Loucy (cell line): ENCODE measurements at regions not wholly inside any gene's neighbourhood (a gene's known extent, or its start where the extent isn't known, plus 50 kb on each side); places are given as distances from the start of the nearest gene placed in this dataset.

ENCODE experiments used
- H2AFZ ChIP-seq: fragments of 200-600 bp; sonication (generic); 2 replicates; pipeline ENCODE4 v1.6.0; 2016; ENCODE audit warnings: antibody characterized with exemption, mild to moderate bottlenecking, low read length, moderate library complexity
- H3F3A ChIP-seq: fragments of 200-600 bp; 2 replicates; pipeline ENCODE4 v1.6.0; 2016; ENCODE audit warnings: antibody characterized with exemption, low read depth, mild to moderate bottlenecking
- H3K27me3 ChIP-seq: fragments of 200-600 bp; sonication (generic); 2 replicates; pipeline ENCODE4 v1.6.1; 2014; ENCODE audit warnings: low read length, mild to moderate bottlenecking; ENCODE audit not compliant: insufficient read depth, poor library complexity, severe bottlenecking
- H3K36me3 ChIP-seq: fragments of 200-600 bp; sonication (generic); 2 replicates; pipeline ENCODE4 v1.6.1; 2016; ENCODE audit warnings: low read length; ENCODE audit not compliant: insufficient read depth
- H3K4me1 ChIP-seq: fragments of 200-600 bp; sonication (generic); 2 replicates; pipeline ENCODE4 v1.5.1; 2014; ENCODE audit warnings: low read length, mild to moderate bottlenecking; ENCODE audit not compliant: insufficient read depth, poor library complexity, severe bottlenecking
- H3K4me2 ChIP-seq: fragments of 200-600 bp; sonication (generic); 2 replicates; pipeline ENCODE4 v1.6.0; 2014; ENCODE audit warnings: antibody characterized with exemption, low read length, low read depth, mild to moderate bottlenecking; ENCODE audit not compliant: poor library complexity, severe bottlenecking
- H3K4me3 ChIP-seq: fragments of 200-600 bp; sonication (generic); 2 replicates; pipeline ENCODE4 v1.5.1; 2014; ENCODE audit warnings: low read length, mild to moderate bottlenecking, mixed read lengths; ENCODE audit not compliant: poor library complexity, severe bottlenecking
- H3K79me2 ChIP-seq: fragments of 200-600 bp; sonication (generic); 2 replicates; pipeline ENCODE4 v1.6.1; 2014; ENCODE audit warnings: low read length; ENCODE audit not compliant: insufficient read depth
- H3K9ac ChIP-seq: fragments of 200-600 bp; sonication (generic); 2 replicates; pipeline ENCODE4 v1.6.0; 2014; ENCODE audit warnings: mild to moderate bottlenecking, low read depth, low read length, moderate library complexity; ENCODE audit not compliant: poor library complexity, severe bottlenecking
- H3K9me2 ChIP-seq: fragments of 200-600 bp; sonication (generic); replicated peaks from 2 replicates; pipeline ENCODE4 v1.6.1; 2016; ENCODE audit warnings: low read depth, low read length, mixed read lengths
- H3K9me3 ChIP-seq: fragments of 200-600 bp; sonication (generic); 2 replicates; pipeline ENCODE4 v1.6.1; 2014; ENCODE audit warnings: mild to moderate bottlenecking, antibody characterized with exemption, low read length, low read depth; ENCODE audit not compliant: insufficient read depth
- H4K20me1 ChIP-seq: fragments of 200-600 bp; sonication (generic); 2 replicates; pipeline ENCODE4 v1.6.0; 2014; ENCODE audit warnings: antibody characterized with exemption, low read length, mild to moderate bottlenecking; ENCODE audit not compliant: insufficient read depth, poor library complexity, severe bottlenecking
- EZH2phosphoT487 ChIP-seq: fragments of 200-600 bp; IDR thresholded peaks from 2 replicates; pipeline ENCODE4 v1.6.1; 2018; ENCODE audit warnings: antibody characterized with exemption, mild to moderate bottlenecking, moderate library complexity, borderline replicate concordance
- TF ChIP-seq, protein P1 (sequence below): fragments of 200-600 bp; sonication (generic); conservative IDR thresholded peaks from 2 replicates; pipeline ENCODE4 v1.5.1; 2014; ENCODE audit warnings: mild to moderate bottlenecking, antibody characterized with exemption, low read length

DNA sequence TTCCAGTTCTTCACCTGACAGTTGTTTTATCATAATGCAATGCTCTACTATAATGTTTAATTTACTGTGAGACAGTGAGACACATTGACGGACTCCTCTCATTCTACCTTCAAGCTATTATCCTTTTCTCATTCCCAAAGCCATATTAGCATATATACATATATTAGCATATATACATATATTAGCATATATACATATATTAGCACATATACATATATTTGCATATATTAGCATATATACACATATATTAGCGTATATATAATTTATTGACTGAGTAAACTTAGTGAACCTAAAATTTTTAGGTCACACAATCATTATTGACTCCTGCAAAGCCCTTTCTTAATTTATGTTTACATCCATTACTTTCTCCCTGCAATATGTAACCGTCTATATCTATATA is 555.0 kb upstream of the ADGRB3 start:
- H3K79me2 ChIP-seq, result no peaks in the 10 kb centered on the region
- H3K27me3 ChIP-seq, result no peaks in the 10 kb centered on the region
- no peaks in the 10 kb centered on the region for H3K9me3 ChIP-seq
- H4K20me1 ChIP-seq, result no peaks in the 10 kb centered on the region
- no peak overlapping the region for H3K9ac ChIP-seq
- no peak overlapping the region for H3K4me3 ChIP-seq
- no peak overlapping the region for H3K4me2 ChIP-seq
- H3K9me2 ChIP-seq, result no peaks in the 10 kb centered on the region
- H3K4me1 ChIP-seq, result no peaks in the 10 kb centered on the region
- no peaks in the 10 kb centered on the region for H3K36me3 ChIP-seq
- no peaks in the 10 kb centered on the region for H3F3A ChIP-seq
- no peak overlapping the region for H2AFZ ChIP-seq
- TF ChIP-seq, protein P1, sequence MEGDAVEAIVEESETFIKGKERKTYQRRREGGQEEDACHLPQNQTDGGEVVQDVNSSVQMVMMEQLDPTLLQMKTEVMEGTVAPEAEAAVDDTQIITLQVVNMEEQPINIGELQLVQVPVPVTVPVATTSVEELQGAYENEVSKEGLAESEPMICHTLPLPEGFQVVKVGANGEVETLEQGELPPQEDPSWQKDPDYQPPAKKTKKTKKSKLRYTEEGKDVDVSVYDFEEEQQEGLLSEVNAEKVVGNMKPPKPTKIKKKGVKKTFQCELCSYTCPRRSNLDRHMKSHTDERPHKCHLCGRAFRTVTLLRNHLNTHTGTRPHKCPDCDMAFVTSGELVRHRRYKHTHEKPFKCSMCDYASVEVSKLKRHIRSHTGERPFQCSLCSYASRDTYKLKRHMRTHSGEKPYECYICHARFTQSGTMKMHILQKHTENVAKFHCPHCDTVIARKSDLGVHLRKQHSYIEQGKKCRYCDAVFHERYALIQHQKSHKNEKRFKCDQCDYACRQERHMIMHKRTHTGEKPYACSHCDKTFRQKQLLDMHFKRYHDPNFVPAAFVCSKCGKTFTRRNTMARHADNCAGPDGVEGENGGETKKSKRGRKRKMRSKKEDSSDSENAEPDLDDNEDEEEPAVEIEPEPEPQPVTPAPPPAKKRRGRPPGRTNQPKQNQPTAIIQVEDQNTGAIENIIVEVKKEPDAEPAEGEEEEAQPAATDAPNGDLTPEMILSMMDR, result no peak
- no peak for TF ChIP-seq EZH2phosphoT487

DNA sequence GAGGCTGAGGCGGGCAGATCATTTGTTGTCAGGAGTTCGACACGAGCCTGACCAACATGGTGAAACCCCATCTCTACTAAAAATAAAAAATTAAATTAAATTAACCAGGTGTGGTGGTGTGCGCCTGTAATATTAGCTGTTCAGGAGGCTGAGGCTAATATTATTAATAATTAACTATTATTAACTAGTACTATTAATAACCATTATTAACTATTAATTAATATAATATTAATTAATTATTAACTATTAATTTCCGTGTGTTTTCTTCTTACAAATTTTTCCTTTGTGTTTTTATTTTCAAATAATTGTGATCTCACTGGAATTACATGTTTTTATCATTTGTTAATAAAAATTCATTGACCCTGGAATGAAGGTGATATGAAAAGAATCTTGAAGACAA is 557.4 kb upstream of the ADGRB3 start:
- H4K20me1 ChIP-seq, result no peaks in the 10 kb centered on the region
- H3F3A ChIP-seq, result no peaks in the 10 kb centered on the region
- H3K4me2 ChIP-seq, result no peak overlapping the region
- no peak overlapping the region for H2AFZ ChIP-seq
- H3K27me3 ChIP-seq, result no peaks in the 10 kb centered on the region
- no peaks in the 10 kb centered on the region for H3K9me3 ChIP-seq
- H3K36me3 ChIP-seq, result no peaks in the 10 kb centered on the region
- TF ChIP-seq, protein P1, result no peak
- no peak for TF ChIP-seq EZH2phosphoT487
- no peaks in the 10 kb centered on the region for H3K9me2 ChIP-seq
- no peaks in the 10 kb centered on the region for H3K4me1 ChIP-seq
- H3K4me3 ChIP-seq, result no peak overlapping the region
- no peaks in the 10 kb centered on the region for H3K79me2 ChIP-seq
- H3K9ac ChIP-seq, result no peak overlapping the region

GRCh38 chr6:68071740-68072139 is 563.3 kb upstream of the ADGRB3 start:
- Histone ChIP-seq H2AFZ (no peak overlapping the region), H3K4me2 (no peak overlapping the region), H3K9me3 (no peaks in the 10 kb centered on the region), H3K9ac (no peak overlapping the region), H3K36me3 (no peaks in the 10 kb centered on the region), H4K20me1 (no peaks in the 10 kb centered on the region), H3F3A (no peaks in the 10 kb centered on the region), H3K4me3 (no peak overlapping the region), H3K79me2 (no peaks in the 10 kb centered on the region), H3K9me2 (no peaks in the 10 kb centered on the region), H3K4me1 (no peaks in the 10 kb centered on the region), H3K27me3 (no peaks in the 10 kb centered on the region)
- TF ChIP-seq, protein P1, result no peak
- TF ChIP-seq EZH2phosphoT487, result no peak
